ENCODE measurements at regions not wholly inside any gene's neighbourhood (a gene's known extent, or its start where the extent isn't known, plus 50 kb on each side); places are given as distances from the start of the nearest gene placed in this dataset.

- no peak overlapping the region for H3K4me3 Mint-ChIP-seq
- H3K9me3 Mint-ChIP-seq: peaks cover 5% of the 10 kb centered on the region; the same call in 1 of the 2 replicates
- H3K36me3 Mint-ChIP-seq (ENCODE audit: low read depth): no peaks in the 10 kb centered on the region
- no peak for TF ChIP-seq CTCF (IDR thresholded peaks at IDR 0.05)
- DNase-seq: no peak
- no peak overlapping the region for H3K27ac Mint-ChIP-seq
- peaks cover 9% of the 10 kb centered on the region; the same call in 1 of the 2 replicates for H3K4me1 Mint-ChIP-seq (ENCODE audit: low read depth)
- peaks cover 29% of the 10 kb centered on the region for H3K27me3 Mint-ChIP-seq (ENCODE audit: insufficient read depth)
Observed at GRCh38 chr9:96161819-96162218, 140.2 kb downstream of the HSD17B3 start.

- no peak overlapping the region for H3K27ac Mint-ChIP-seq
- TF ChIP-seq CTCF (IDR thresholded peaks at IDR 0.05): no peak
Observed at GRCh38 chr9:96160866-96161265, 141.1 kb downstream of the HSD17B3 start.

GRCh38 chr9:96160168-96160567, 141.8 kb downstream of the HSD17B3 start:
- Mint-ChIP-seq H3K27me3 (ENCODE audit: insufficient read depth) (peaks cover 29% of the 10 kb centered on the region), H3K4me1 (ENCODE audit: low read depth) (peaks cover 9% of the 10 kb centered on the region; the same call in 1 of the 2 replicates), H3K4me3 (no peak overlapping the region), H3K9me3 (peaks cover 5% of the 10 kb centered on the region; the same call in 1 of the 2 replicates), H3K27ac (no peak overlapping the region), H3K36me3 (ENCODE audit: low read depth) (no peaks in the 10 kb centered on the region)
- no peak for TF ChIP-seq CTCF (IDR thresholded peaks at IDR 0.05)
- no peak for DNase-seq

More at GRCh38 chr9:96160866-96161265, 141.1 kb downstream of the HSD17B3 start:
- Mint-ChIP-seq H3K27me3 (ENCODE audit: insufficient read depth) (peaks cover 29% of the 10 kb centered on the region), H3K4me3 (no peak overlapping the region), H3K9me3 (peaks cover 5% of the 10 kb centered on the region; the same call in 1 of the 2 replicates), H3K36me3 (ENCODE audit: low read depth) (no peaks in the 10 kb centered on the region), H3K4me1 (ENCODE audit: low read depth) (peaks cover 9% of the 10 kb centered on the region; the same call in 1 of the 2 replicates)
- DNase-seq: no peak

- peaks cover 9% of the 10 kb centered on the region; the same call in 1 of the 2 replicates for H3K4me1 Mint-ChIP-seq (ENCODE audit: low read depth)
Observed at GRCh38 chr9:96159596-96159995, 142.4 kb downstream of the HSD17B3 start.

GRCh38 chr9:96158909-96159575, 142.9 kb downstream of the HSD17B3 start:
- Mint-ChIP-seq H3K9me3 (peaks cover 5% of the 10 kb centered on the region; the same call in 1 of the 2 replicates), H3K27ac (no peak overlapping the region), H3K36me3 (ENCODE audit: low read depth) (no peaks in the 10 kb centered on the region), H3K4me3 (no peak overlapping the region), H3K27me3 (ENCODE audit: insufficient read depth) (peaks cover 19% of the 10 kb centered on the region), H3K4me1 (ENCODE audit: low read depth) (peaks cover 9% of the 10 kb centered on the region; the same call in 1 of the 2 replicates)
- DNase-seq: no peak
- TF ChIP-seq CTCF (IDR thresholded peaks at IDR 0.05): no peak

More at GRCh38 chr9:96159596-96159995, 142.4 kb downstream of the HSD17B3 start:
- no peak for DNase-seq
- Mint-ChIP-seq H3K27me3 (ENCODE audit: insufficient read depth) (peaks cover 24% of the 10 kb centered on the region), H3K4me3 (no peak overlapping the region), H3K27ac (no peak overlapping the region), H3K9me3 (peaks cover 5% of the 10 kb centered on the region; the same call in 1 of the 2 replicates), H3K36me3 (ENCODE audit: low read depth) (no peaks in the 10 kb centered on the region)
- no peak for TF ChIP-seq CTCF (IDR thresholded peaks at IDR 0.05)
